ENCODE measurements at regions not wholly inside any gene's neighbourhood (a gene's known extent, or its start where the extent isn't known, plus 50 kb on each side); places are given as distances from the start of the nearest gene placed in this dataset.

DNA sequence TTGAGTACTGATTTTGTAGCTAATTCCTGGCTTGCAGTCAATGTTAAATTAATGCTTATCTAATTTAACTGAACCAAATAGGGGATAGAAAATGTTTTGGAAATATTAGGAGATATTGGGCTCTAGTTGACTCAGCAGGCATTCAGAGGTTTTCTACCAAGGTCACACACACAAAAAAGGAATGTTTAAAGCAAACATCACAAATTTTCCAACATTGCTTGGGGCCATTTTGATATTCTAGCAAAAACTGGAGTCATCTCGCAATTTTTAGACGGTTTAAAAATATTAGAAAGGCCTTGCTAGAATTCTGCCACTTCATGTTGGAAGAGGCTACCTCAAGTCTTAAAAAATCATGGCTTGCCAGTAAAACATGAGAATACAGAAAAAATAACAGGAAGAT, 2082.1 kb upstream of the RAG2 start:
- Histone ChIP-seq H3F3A (ENCODE audit: insufficient read depth, low read length, poor library complexity, severe bottlenecking) (no peaks in the 10 kb centered on the region), H3K27me3 (ENCODE audit: insufficient read depth, low read depth, low read length) (no peaks in the 10 kb centered on the region), H3K4me2 (ENCODE audit: low read length) (no peak overlapping the region), H3K4me3 (ENCODE audit: low read length) (no peak overlapping the region), H3K36me3 (ENCODE audit: insufficient read depth, low read length) (no peaks in the 10 kb centered on the region), H3K9me3 (ENCODE audit: low read length) (no peaks in the 10 kb centered on the region), H4K20me1 (ENCODE audit: insufficient read depth) (no peaks in the 10 kb centered on the region), H3K9ac (ENCODE audit: low read length) (no peak overlapping the region), H3K27ac (ENCODE audit: low read length) (no peak overlapping the region), H3K79me2 (replicated peaks; ENCODE audit: insufficient read depth, low read length) (no peaks in the 10 kb centered on the region), H3K9me2 (ENCODE audit: insufficient read depth, low read length) (no peaks in the 10 kb centered on the region), H2AFZ (ENCODE audit: low read depth, low read length) (no peak overlapping the region)
- TF ChIP-seq RAD21 (conservative IDR thresholded peaks at IDR 0.05) (no peak), EZH2 (IDR thresholded peaks at IDR 0.05; ENCODE audit: borderline replicate concordance, insufficient read depth, low read length, poor library complexity, severe bottlenecking) (no peak), TAF1 (IDR thresholded peaks at IDR 0.05; ENCODE audit: low read depth) (no peak), POLR2AphosphoS5 (IDR thresholded peaks at IDR 0.05) (no peak), SMC3 (conservative IDR thresholded peaks at IDR 0.05; ENCODE audit: poor library complexity) (no peak), EP300 (conservative IDR thresholded peaks at IDR 0.05; ENCODE audit: poor library complexity, severe bottlenecking) (no peak), MXI1 (conservative IDR thresholded peaks at IDR 0.05; ENCODE audit: poor library complexity, severe bottlenecking) (no peak)
- TF ChIP-seq, protein P1, sequence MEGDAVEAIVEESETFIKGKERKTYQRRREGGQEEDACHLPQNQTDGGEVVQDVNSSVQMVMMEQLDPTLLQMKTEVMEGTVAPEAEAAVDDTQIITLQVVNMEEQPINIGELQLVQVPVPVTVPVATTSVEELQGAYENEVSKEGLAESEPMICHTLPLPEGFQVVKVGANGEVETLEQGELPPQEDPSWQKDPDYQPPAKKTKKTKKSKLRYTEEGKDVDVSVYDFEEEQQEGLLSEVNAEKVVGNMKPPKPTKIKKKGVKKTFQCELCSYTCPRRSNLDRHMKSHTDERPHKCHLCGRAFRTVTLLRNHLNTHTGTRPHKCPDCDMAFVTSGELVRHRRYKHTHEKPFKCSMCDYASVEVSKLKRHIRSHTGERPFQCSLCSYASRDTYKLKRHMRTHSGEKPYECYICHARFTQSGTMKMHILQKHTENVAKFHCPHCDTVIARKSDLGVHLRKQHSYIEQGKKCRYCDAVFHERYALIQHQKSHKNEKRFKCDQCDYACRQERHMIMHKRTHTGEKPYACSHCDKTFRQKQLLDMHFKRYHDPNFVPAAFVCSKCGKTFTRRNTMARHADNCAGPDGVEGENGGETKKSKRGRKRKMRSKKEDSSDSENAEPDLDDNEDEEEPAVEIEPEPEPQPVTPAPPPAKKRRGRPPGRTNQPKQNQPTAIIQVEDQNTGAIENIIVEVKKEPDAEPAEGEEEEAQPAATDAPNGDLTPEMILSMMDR (IDR thresholded peaks at IDR 0.05; ENCODE audit: poor library complexity, severe bottlenecking), result no peak
- TF ChIP-seq, protein P2, sequence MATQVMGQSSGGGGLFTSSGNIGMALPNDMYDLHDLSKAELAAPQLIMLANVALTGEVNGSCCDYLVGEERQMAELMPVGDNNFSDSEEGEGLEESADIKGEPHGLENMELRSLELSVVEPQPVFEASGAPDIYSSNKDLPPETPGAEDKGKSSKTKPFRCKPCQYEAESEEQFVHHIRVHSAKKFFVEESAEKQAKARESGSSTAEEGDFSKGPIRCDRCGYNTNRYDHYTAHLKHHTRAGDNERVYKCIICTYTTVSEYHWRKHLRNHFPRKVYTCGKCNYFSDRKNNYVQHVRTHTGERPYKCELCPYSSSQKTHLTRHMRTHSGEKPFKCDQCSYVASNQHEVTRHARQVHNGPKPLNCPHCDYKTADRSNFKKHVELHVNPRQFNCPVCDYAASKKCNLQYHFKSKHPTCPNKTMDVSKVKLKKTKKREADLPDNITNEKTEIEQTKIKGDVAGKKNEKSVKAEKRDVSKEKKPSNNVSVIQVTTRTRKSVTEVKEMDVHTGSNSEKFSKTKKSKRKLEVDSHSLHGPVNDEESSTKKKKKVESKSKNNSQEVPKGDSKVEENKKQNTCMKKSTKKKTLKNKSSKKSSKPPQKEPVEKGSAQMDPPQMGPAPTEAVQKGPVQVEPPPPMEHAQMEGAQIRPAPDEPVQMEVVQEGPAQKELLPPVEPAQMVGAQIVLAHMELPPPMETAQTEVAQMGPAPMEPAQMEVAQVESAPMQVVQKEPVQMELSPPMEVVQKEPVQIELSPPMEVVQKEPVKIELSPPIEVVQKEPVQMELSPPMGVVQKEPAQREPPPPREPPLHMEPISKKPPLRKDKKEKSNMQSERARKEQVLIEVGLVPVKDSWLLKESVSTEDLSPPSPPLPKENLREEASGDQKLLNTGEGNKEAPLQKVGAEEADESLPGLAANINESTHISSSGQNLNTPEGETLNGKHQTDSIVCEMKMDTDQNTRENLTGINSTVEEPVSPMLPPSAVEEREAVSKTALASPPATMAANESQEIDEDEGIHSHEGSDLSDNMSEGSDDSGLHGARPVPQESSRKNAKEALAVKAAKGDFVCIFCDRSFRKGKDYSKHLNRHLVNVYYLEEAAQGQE (IDR thresholded peaks at IDR 0.05; ENCODE audit: borderline replicate concordance), result no peak

DNA sequence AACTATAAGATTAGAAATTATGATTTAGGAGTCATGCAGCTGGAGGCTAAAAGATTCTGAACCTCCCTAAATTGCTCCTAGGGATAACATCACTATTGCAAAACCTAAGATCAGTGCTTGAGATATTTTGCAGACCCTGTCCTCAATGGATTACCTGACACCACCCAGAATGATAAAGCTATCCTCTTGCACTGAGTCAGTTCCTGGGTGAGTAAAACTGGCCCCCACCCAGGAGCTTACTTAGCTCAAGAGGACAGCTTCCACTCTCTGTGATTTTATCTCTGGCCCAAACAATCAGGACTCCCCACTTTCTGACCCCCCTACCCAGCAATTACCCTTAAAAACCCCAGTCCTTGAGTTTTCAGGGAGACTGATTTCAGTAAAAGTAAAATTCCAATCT, 2074.4 kb upstream of the RAG2 start:
- no peaks in the 10 kb centered on the region for H3K9me3 ChIP-seq (ENCODE audit: low read length)
- H3K4me3 ChIP-seq (ENCODE audit: low read length), result no peak overlapping the region
- no peaks in the 10 kb centered on the region for H3F3A ChIP-seq (ENCODE audit: insufficient read depth, low read length, poor library complexity, severe bottlenecking)
- no peak overlapping the region for H3K27ac ChIP-seq (ENCODE audit: low read length)
- no peak overlapping the region for H3K4me2 ChIP-seq (ENCODE audit: low read length)
- H3K9ac ChIP-seq (ENCODE audit: low read length), result no peak overlapping the region
- no peaks in the 10 kb centered on the region for H3K27me3 ChIP-seq (ENCODE audit: insufficient read depth, low read depth, low read length)
- H4K20me1 ChIP-seq (ENCODE audit: insufficient read depth), result no peaks in the 10 kb centered on the region
- TF ChIP-seq SMC3 (conservative IDR thresholded peaks at IDR 0.05; ENCODE audit: poor library complexity) (no peak), POLR2AphosphoS5 (IDR thresholded peaks at IDR 0.05) (no peak), EZH2 (IDR thresholded peaks at IDR 0.05; ENCODE audit: borderline replicate concordance, insufficient read depth, low read length, poor library complexity, severe bottlenecking) (no peak), MXI1 (conservative IDR thresholded peaks at IDR 0.05; ENCODE audit: poor library complexity, severe bottlenecking) (no peak), RAD21 (conservative IDR thresholded peaks at IDR 0.05) (no peak), EP300 (conservative IDR thresholded peaks at IDR 0.05; ENCODE audit: poor library complexity, severe bottlenecking) (no peak)
- TF ChIP-seq, protein P1 (IDR thresholded peaks at IDR 0.05; ENCODE audit: poor library complexity, severe bottlenecking), result no peak
- H3K36me3 ChIP-seq (ENCODE audit: insufficient read depth, low read length), result no peaks in the 10 kb centered on the region
- no peak overlapping the region for H2AFZ ChIP-seq (ENCODE audit: low read depth, low read length)
- no peaks in the 10 kb centered on the region for H3K9me2 ChIP-seq (ENCODE audit: insufficient read depth, low read length)
- H3K79me2 ChIP-seq (replicated peaks; ENCODE audit: insufficient read depth, low read length), result no peaks in the 10 kb centered on the region
